Prostate gland (tissue), 2 donors: ENCODE measurements at regions not wholly inside any gene's neighbourhood (a gene's known extent, or its start where the extent isn't known, plus 50 kb on each side); places are given as distances from the start of the nearest gene placed in this dataset.

Source experiments
- POLR2AphosphoS5 ChIP-seq: sonication (generic); formaldehyde crosslinking; IDR thresholded peaks from one replicate; pipeline ENCODE4 v1.6.1; 2017; ENCODE audit warnings: antibody characterized with exemption
- TF ChIP-seq, protein P1 (sequence below), 4 experiments: fragments of 200-600 bp in 2 of 4; fragments of 450-650 bp in 2 of 4; sonication (generic) in 2 of 4; IDR thresholded peaks; 1 replicate in 3 of 4; 2 replicates in 1 of 4; pipeline ENCODE4 v1.5.1; 2016 to 2019; ENCODE audit warnings: antibody characterized with exemption in 4 of 4, mild to moderate bottlenecking in 2 of 4, moderate library complexity in 2 of 4

GRCh38 chr6:28738396-28738765 is 185.4 kb downstream of the TRIM27 start:
- no peak for TF ChIP-seq POLR2AphosphoS5
- TF ChIP-seq, protein P1, sequence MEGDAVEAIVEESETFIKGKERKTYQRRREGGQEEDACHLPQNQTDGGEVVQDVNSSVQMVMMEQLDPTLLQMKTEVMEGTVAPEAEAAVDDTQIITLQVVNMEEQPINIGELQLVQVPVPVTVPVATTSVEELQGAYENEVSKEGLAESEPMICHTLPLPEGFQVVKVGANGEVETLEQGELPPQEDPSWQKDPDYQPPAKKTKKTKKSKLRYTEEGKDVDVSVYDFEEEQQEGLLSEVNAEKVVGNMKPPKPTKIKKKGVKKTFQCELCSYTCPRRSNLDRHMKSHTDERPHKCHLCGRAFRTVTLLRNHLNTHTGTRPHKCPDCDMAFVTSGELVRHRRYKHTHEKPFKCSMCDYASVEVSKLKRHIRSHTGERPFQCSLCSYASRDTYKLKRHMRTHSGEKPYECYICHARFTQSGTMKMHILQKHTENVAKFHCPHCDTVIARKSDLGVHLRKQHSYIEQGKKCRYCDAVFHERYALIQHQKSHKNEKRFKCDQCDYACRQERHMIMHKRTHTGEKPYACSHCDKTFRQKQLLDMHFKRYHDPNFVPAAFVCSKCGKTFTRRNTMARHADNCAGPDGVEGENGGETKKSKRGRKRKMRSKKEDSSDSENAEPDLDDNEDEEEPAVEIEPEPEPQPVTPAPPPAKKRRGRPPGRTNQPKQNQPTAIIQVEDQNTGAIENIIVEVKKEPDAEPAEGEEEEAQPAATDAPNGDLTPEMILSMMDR (IDR thresholded peaks at IDR 0.05), result no peak
